ENCODE measurements at regions not wholly inside any gene's neighbourhood (a gene's known extent, or its start where the extent isn't known, plus 50 kb on each side); places are given as distances from the start of the nearest gene placed in this dataset.

GRCh38 chr7:89928451-89928850 lies 225.8 kb upstream of the STEAP1 start:
- no peaks in the 10 kb centered on the region for H4K20me1 ChIP-seq (ENCODE audit: insufficient read depth, low read length)
- H3K27ac ChIP-seq (ENCODE audit: low read depth, low read length), result no peak overlapping the region
- no peaks in the 10 kb centered on the region for H3K9me3 ChIP-seq (ENCODE audit: low read depth, low read length)
- H3K4me3 ChIP-seq (ENCODE audit: insufficient read depth, low read length), result no peak overlapping the region
- H3K4me2 ChIP-seq (ENCODE audit: insufficient read depth, low read length), result no peak overlapping the region
- H3K4me1 ChIP-seq (ENCODE audit: insufficient read depth, low read length), result no peaks in the 10 kb centered on the region
- no peak for DNase-seq (ENCODE audit: insufficient read length, low spot score, missing footprints)
- H2AFZ ChIP-seq (ENCODE audit: low read length), result no peak overlapping the region
- H3K79me2 ChIP-seq (ENCODE audit: insufficient read depth, low read length), result no peaks in the 10 kb centered on the region
- TF ChIP-seq, protein P1, sequence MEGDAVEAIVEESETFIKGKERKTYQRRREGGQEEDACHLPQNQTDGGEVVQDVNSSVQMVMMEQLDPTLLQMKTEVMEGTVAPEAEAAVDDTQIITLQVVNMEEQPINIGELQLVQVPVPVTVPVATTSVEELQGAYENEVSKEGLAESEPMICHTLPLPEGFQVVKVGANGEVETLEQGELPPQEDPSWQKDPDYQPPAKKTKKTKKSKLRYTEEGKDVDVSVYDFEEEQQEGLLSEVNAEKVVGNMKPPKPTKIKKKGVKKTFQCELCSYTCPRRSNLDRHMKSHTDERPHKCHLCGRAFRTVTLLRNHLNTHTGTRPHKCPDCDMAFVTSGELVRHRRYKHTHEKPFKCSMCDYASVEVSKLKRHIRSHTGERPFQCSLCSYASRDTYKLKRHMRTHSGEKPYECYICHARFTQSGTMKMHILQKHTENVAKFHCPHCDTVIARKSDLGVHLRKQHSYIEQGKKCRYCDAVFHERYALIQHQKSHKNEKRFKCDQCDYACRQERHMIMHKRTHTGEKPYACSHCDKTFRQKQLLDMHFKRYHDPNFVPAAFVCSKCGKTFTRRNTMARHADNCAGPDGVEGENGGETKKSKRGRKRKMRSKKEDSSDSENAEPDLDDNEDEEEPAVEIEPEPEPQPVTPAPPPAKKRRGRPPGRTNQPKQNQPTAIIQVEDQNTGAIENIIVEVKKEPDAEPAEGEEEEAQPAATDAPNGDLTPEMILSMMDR (IDR thresholded peaks at IDR 0.05; ENCODE audit: extremely low read depth, low read depth, low read length), result no peak
- H3K27me3 ChIP-seq (ENCODE audit: insufficient read depth, low read length), result no peaks in the 10 kb centered on the region
- H3K36me3 ChIP-seq (ENCODE audit: insufficient read depth, low read length), result no peaks in the 10 kb centered on the region

DNA sequence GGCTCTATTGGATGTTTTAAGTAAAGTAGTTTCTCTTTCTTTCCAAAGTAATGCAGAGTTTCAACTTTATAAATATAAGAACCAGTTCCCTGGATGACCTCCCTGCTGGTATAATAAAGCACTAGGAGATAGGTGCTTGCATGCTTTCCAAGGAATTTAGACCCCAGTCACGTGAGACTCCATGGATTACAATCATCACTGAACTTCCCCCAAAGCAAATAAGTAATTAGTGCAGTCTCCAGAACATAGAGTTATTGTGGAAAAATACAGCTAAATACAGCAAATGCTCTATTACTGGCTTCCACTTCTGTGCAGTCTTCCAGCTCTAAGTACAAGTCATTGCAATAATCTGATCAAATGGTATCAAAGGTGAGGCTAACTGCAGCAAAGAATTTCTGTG lies 220.2 kb upstream of the STEAP1 start:
- Histone ChIP-seq H3K27ac (ENCODE audit: low read depth, low read length) (no peak overlapping the region), H4K20me1 (ENCODE audit: insufficient read depth, low read length) (no peaks in the 10 kb centered on the region), H3K79me2 (ENCODE audit: insufficient read depth, low read length) (no peaks in the 10 kb centered on the region), H3K4me3 (ENCODE audit: insufficient read depth, low read length) (no peak overlapping the region), H3K27me3 (ENCODE audit: insufficient read depth, low read length) (no peaks in the 10 kb centered on the region), H2AFZ (ENCODE audit: low read length) (no peak overlapping the region), H3K9me3 (ENCODE audit: low read depth, low read length) (no peaks in the 10 kb centered on the region), H3K4me1 (ENCODE audit: insufficient read depth, low read length) (no peaks in the 10 kb centered on the region), H3K4me2 (ENCODE audit: insufficient read depth, low read length) (no peak overlapping the region), H3K36me3 (ENCODE audit: insufficient read depth, low read length) (no peaks in the 10 kb centered on the region)
- TF ChIP-seq, protein P1 (IDR thresholded peaks at IDR 0.05; ENCODE audit: extremely low read depth, low read depth, low read length), result no peak
- no peak for DNase-seq (ENCODE audit: insufficient read length, low spot score, missing footprints)

- H3K27ac ChIP-seq (ENCODE audit: low read depth, low read length), result no peak overlapping the region
- no peaks in the 10 kb centered on the region for H4K20me1 ChIP-seq (ENCODE audit: insufficient read depth, low read length)
- H3K79me2 ChIP-seq (ENCODE audit: insufficient read depth, low read length), result no peaks in the 10 kb centered on the region
- no peak for DNase-seq (ENCODE audit: insufficient read length, low spot score, missing footprints)
- H3K36me3 ChIP-seq (ENCODE audit: insufficient read depth, low read length), result no peaks in the 10 kb centered on the region
- no peaks in the 10 kb centered on the region for H3K27me3 ChIP-seq (ENCODE audit: insufficient read depth, low read length)
- TF ChIP-seq, protein P1 (IDR thresholded peaks at IDR 0.05; ENCODE audit: extremely low read depth, low read depth, low read length), result no peak
- no peak overlapping the region for H3K4me2 ChIP-seq (ENCODE audit: insufficient read depth, low read length)
- no peak overlapping the region for H3K4me3 ChIP-seq (ENCODE audit: insufficient read depth, low read length)
- no peaks in the 10 kb centered on the region for H3K4me1 ChIP-seq (ENCODE audit: insufficient read depth, low read length)
- H2AFZ ChIP-seq (ENCODE audit: low read length), result no peak overlapping the region
- H3K9me3 ChIP-seq (ENCODE audit: low read depth, low read length), result no peaks in the 10 kb centered on the region
Measured at GRCh38 chr7:89943525-89944050, 210.7 kb upstream of the STEAP1 start.

- Histone ChIP-seq H3K36me3 (ENCODE audit: insufficient read depth, low read length) (no peaks in the 10 kb centered on the region), H3K4me3 (ENCODE audit: insufficient read depth, low read length) (no peak overlapping the region), H3K79me2 (ENCODE audit: insufficient read depth, low read length) (no peaks in the 10 kb centered on the region), H3K4me1 (ENCODE audit: insufficient read depth, low read length) (no peaks in the 10 kb centered on the region), H3K27me3 (ENCODE audit: insufficient read depth, low read length) (no peaks in the 10 kb centered on the region), H3K27ac (ENCODE audit: low read depth, low read length) (no peak overlapping the region), H3K9me3 (ENCODE audit: low read depth, low read length) (no peaks in the 10 kb centered on the region), H4K20me1 (ENCODE audit: insufficient read depth, low read length) (no peaks in the 10 kb centered on the region), H3K4me2 (ENCODE audit: insufficient read depth, low read length) (no peak overlapping the region), H2AFZ (ENCODE audit: low read length) (no peak overlapping the region)
- DNase-seq (ENCODE audit: insufficient read length, low spot score, missing footprints), result no peak
- TF ChIP-seq, protein P1 (IDR thresholded peaks at IDR 0.05; ENCODE audit: extremely low read depth, low read depth, low read length), result no peak
Measured at GRCh38 chr7:89958525-89959068, 195.7 kb upstream of the STEAP1 start.

All from osteoblast (primary cell).